SK-N-SH (cell line): ENCODE measurements at regions not wholly inside any gene's neighbourhood (a gene's known extent, or its start where the extent isn't known, plus 50 kb on each side); places are given as distances from the start of the nearest gene placed in this dataset.
A peak's percentile ranks its signal among the peaks of the same experiment; 100 is the strongest.

ENCODE experiments used
- CTCF ChIA-PET: fragments of 300-600, 350-600 bp; formaldehyde crosslinking; extraction: SDS; loops from one replicate; lab custom pipeline; 2021; lab: Yijun Ruan, JAX
- POLR2A ChIA-PET: fragments of 350-600 bp; sonication (Branson Sonifier 250); formaldehyde crosslinking; extraction: SDS; loops from one replicate; lab custom pipeline; 2020; ENCODE audit warnings: antibody characterized with exemption, inconsistent platforms; lab: Yijun Ruan, JAX
- DNase-seq: peaks from one replicate; pipeline ENCODE4 v3.0.0; 2012
- H2AFZ ChIP-seq: fragments of 200-600 bp; sonication (generic); 2 replicates; pipeline ENCODE4 v1.8.1; 2016; ENCODE audit warnings: antibody characterized with exemption, mild to moderate bottlenecking, low read depth
- H3F3A ChIP-seq: fragments of 200-600 bp; sonication (generic); replicated peaks from 2 replicates; pipeline ENCODE3; 2016; ENCODE audit warnings: antibody characterized with exemption, mild to moderate bottlenecking; ENCODE audit not compliant: insufficient read depth
- H3K27ac ChIP-seq, 2 experiments: fragments of 200-500 bp in 1 of 2; fragments of 200-600 bp in 1 of 2; sonication (Bioruptor generic) in 1 of 2; sonication (generic), shearing (Covaris generic) in 1 of 2; 2 replicates each; pipeline versions ENCODE4 v1.5.1 to v1.6.1; 2014 to 2016; ENCODE audit warnings: low read depth in 2 of 2, inconsistent platforms in 1 of 2, low read length in 1 of 2, mild to moderate bottlenecking in 1 of 2, mixed read lengths in 1 of 2
- H3K27me3 ChIP-seq: fragments of 200-600 bp; sonication (generic), shearing (Covaris generic); 2 replicates; pipeline ENCODE4 v1.6.1; 2016; ENCODE audit warnings: mixed run types; ENCODE audit not compliant: insufficient read depth
- H3K36me3 ChIP-seq, 2 experiments: fragments of 200-500 bp in 1 of 2; fragments of 200-600 bp in 1 of 2; sonication (Bioruptor generic) in 1 of 2; sonication (generic) in 1 of 2; replicated peaks in 1 of 2; 2 replicates each; pipeline versions ENCODE3 to v1.5.1; 2014 to 2016; ENCODE audit warnings: low read length in 1 of 2, mild to moderate bottlenecking in 1 of 2; ENCODE audit not compliant: insufficient read depth in 2 of 2, control insufficient read depth in 1 of 2
- H3K4me1 ChIP-seq, 2 experiments: fragments of 200-500 bp in 1 of 2; fragments of 200-600 bp in 1 of 2; sonication (Bioruptor generic) in 1 of 2; sonication (generic), shearing (Covaris generic) in 1 of 2; 2 replicates each; pipeline versions ENCODE4 v1.5.1 to v1.6.1; 2014 to 2016; ENCODE audit warnings: low read depth in 1 of 2, low read length in 1 of 2, mixed run types in 1 of 2; ENCODE audit not compliant: insufficient read depth in 2 of 2, control insufficient read depth in 1 of 2
- H3K4me2 ChIP-seq: fragments of 200-600 bp; sonication (generic), shearing (Covaris generic); 2 replicates; pipeline ENCODE4 v1.6.1; 2017; ENCODE audit warnings: mixed run types
- H3K4me3 ChIP-seq, 2 experiments: fragments of 200-500 bp in 1 of 2; fragments of 200-600 bp in 1 of 2; sonication (Bioruptor generic) in 1 of 2; sonication (generic), shearing (Covaris generic) in 1 of 2; 2 replicates each; pipeline versions ENCODE4 v1.5.1 to v1.8.1; 2014 to 2016; ENCODE audit warnings: low read depth in 2 of 2, inconsistent platforms in 1 of 2, low read length in 1 of 2, mild to moderate bottlenecking in 1 of 2, mixed read lengths in 1 of 2, moderate library complexity in 1 of 2
- H3K79me2 ChIP-seq: fragments of 200-600 bp; sonication (generic); 2 replicates; pipeline ENCODE4 v1.8.1; 2017; ENCODE audit warnings: mild to moderate bottlenecking; ENCODE audit not compliant: insufficient read depth
- H3K9ac ChIP-seq: fragments of 200-600 bp; sonication (generic); 2 replicates; pipeline ENCODE4 v1.6.1; 2017; ENCODE audit warnings: mixed run types
- H3K9me2 ChIP-seq: fragments of 200-600 bp; sonication (generic); 2 replicates; pipeline ENCODE4 v1.6.1; 2017; ENCODE audit warnings: mixed run types
- H3K9me3 ChIP-seq: fragments of 200-600 bp; sonication (generic); 2 replicates; pipeline ENCODE4 v1.6.1; 2017; ENCODE audit warnings: mixed run types, mild to moderate bottlenecking, moderate library complexity
- H4K20me1 ChIP-seq: fragments of 200-600 bp; sonication (generic); 2 replicates; pipeline ENCODE4 v1.6.1; 2017; ENCODE audit warnings: mild to moderate bottlenecking, mixed run types; ENCODE audit not compliant: insufficient read depth
- CTCF ChIP-seq: fragments of 200-600 bp; sonication (generic); IDR thresholded peaks from 2 replicates; pipeline ENCODE4 v1.6.1; 2017; ENCODE audit warnings: antibody characterized with exemption, mild to moderate bottlenecking, moderate library complexity
- ELF1 ChIP-seq: IDR thresholded peaks from 2 replicates; pipeline ENCODE4 v1.4.0; 2012
- EP300 ChIP-seq, 2 experiments: IDR thresholded peaks; 2 replicates each; pipeline versions ENCODE4 v1.4.0 to v1.6.1; 2012; ENCODE audit warnings: borderline replicate concordance in 1 of 2, low read depth in 1 of 2, low read length in 1 of 2
- FOSL2 ChIP-seq: IDR thresholded peaks from 2 replicates; pipeline ENCODE4 v1.4.0; 2012; ENCODE audit warnings: low read depth, mild to moderate bottlenecking, moderate library complexity, borderline replicate concordance
- GATA2 ChIP-seq: sonication (generic); formaldehyde crosslinking; IDR thresholded peaks from 2 replicates; pipeline ENCODE4 v1.5.0; 2020; ENCODE audit warnings: mild to moderate bottlenecking, missing genetic modification reagents
- JUND ChIP-seq: IDR thresholded peaks from 2 replicates; pipeline ENCODE4 v1.4.0; 2012
- RAD21 ChIP-seq: IDR thresholded peaks from 2 replicates; pipeline ENCODE4 v1.6.1; 2012; ENCODE audit warnings: mild to moderate bottlenecking, low read length
- RCOR1 ChIP-seq: fragments of 150-350 bp; IDR thresholded peaks from 2 replicates; pipeline ENCODE4 v1.6.1; 2017; ENCODE audit warnings: antibody characterized with exemption, low read length
- RFX5 ChIP-seq: IDR thresholded peaks from 2 replicates; pipeline ENCODE4 v1.6.1; 2012; ENCODE audit warnings: mild to moderate bottlenecking, improper control_type of control experiment, low read length
- RXRA ChIP-seq: IDR thresholded peaks from 2 replicates; pipeline ENCODE4 v1.4.0; 2012; ENCODE audit warnings: low read depth, mild to moderate bottlenecking, borderline replicate concordance
- SMC3 ChIP-seq: IDR thresholded peaks from 2 replicates; pipeline ENCODE4 v1.6.1; 2012; ENCODE audit warnings: low read depth, low read length, improper control_type of control experiment
- TEAD4 ChIP-seq: IDR thresholded peaks from 2 replicates; pipeline ENCODE4 v1.4.0; 2012; ENCODE audit warnings: mild to moderate bottlenecking, borderline replicate concordance; ENCODE audit not compliant: insufficient read depth
- YY1 ChIP-seq: IDR thresholded peaks from 2 replicates; pipeline ENCODE4 v1.4.0; 2012; ENCODE audit warnings: low read depth, mild to moderate bottlenecking
- ZBTB33 ChIP-seq: IDR thresholded peaks from 2 replicates; pipeline ENCODE4 v1.4.0; 2012; ENCODE audit warnings: low read depth, borderline replicate concordance
- WGBS: methylation state at CpG from one replicate; pipeline ENCODE4 v1.1.6; 2017; ENCODE audit warnings: low lambda C conversion rate; 5-methylcytosine and 5-hydroxymethylcytosine counted together
- TF ChIP-seq, protein P1 (sequence below): fragments of 150-350 bp; IDR thresholded peaks from 2 replicates; pipeline ENCODE4 v1.6.1; 2016; ENCODE audit warnings: mild to moderate bottlenecking, low read depth, low read length
- TF ChIP-seq, protein P2 (sequence below): IDR thresholded peaks from 2 replicates; pipeline ENCODE4 v1.6.1; 2012; ENCODE audit warnings: mild to moderate bottlenecking, low read depth, low read length, moderate library complexity
- TF ChIP-seq, protein P3 (sequence below): IDR thresholded peaks from 2 replicates; pipeline ENCODE4; 2012

DNA sequence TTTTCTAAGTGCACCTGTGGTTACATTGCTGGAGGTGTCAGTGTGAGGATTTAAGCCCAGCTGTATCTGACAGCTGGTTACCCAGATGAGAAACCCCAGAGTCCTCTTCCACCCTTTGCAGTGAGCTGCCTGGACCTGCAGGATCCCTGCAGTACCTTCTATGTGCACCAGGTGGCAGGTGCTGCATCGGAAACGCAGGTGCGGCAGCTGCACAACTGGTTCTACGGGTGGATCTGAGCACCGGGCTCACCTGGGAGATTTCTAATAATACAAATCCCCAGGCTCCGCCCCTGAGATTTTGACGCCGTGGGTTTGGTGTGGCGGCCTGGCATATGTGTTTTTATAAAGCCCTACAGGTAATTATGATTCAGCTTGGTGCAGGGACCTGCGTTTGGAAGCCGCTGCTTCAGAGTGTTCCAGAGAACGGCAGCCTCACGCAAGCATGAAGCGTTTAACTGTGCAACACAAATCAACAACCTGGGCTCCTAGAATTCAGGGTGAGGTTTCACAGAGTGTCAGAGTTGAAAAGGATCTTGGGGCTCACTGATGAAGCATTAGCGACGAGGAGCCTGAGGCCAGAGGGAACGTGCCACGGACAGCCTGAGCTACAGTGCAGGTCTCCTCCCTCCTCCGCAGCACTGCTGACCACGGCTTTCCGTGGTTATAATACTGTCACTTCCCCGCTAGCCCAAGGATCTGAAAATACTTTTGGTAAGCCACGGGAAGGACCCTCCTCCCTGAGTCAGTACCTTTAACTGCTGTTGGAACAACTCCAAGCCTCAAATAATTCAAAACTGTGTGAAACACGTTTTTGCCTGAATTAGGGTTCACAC lies 96.7 kb upstream of the TRABD2B start:
- H4K20me1 ChIP-seq = no peaks in the 10 kb centered on the region
- H3K27me3 ChIP-seq = peaks cover 15% of the 10 kb centered on the region
- H3K4me2 ChIP-seq = peak overlapping the region; percentile 37; the same call in 1 of the 2 replicates
- peak overlapping the region; percentile 7 to 44; a peak in 2 of 4 replicates for H3K4me3 ChIP-seq
- POLR2A ChIA-PET = no interaction called here
- peak; percentile 85 for DNase-seq
- H3K27ac ChIP-seq = no peak overlapping the region
- no peak for TF ChIP-seq ELF1
- no peak for TF ChIP-seq FOSL2
- no peak for TF ChIP-seq JUND
- no peak for TF ChIP-seq RCOR1
- TF ChIP-seq TEAD4 = no peak
- peak; percentile 69 for TF ChIP-seq RAD21
- peak; percentile 71 for TF ChIP-seq CTCF
- TF ChIP-seq, protein P1, sequence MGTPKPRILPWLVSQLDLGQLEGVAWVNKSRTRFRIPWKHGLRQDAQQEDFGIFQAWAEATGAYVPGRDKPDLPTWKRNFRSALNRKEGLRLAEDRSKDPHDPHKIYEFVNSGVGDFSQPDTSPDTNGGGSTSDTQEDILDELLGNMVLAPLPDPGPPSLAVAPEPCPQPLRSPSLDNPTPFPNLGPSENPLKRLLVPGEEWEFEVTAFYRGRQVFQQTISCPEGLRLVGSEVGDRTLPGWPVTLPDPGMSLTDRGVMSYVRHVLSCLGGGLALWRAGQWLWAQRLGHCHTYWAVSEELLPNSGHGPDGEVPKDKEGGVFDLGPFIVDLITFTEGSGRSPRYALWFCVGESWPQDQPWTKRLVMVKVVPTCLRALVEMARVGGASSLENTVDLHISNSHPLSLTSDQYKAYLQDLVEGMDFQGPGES = no peak
- no peak for TF ChIP-seq RFX5
- peak; percentile 67 for TF ChIP-seq SMC3
- TF ChIP-seq ZBTB33 = no peak
- H3K4me1 ChIP-seq = peaks cover 0 to 3% of the 10 kb centered on the region in 2 experiments; a peak in 1 of 4 replicates
- H3K9me2 ChIP-seq = no peaks in the 10 kb centered on the region
- no peaks in the 10 kb centered on the region for H3K9me3 ChIP-seq
- no peaks in the 10 kb centered on the region for H3K36me3 ChIP-seq
- H3K9ac ChIP-seq = no peak overlapping the region
- CTCF ChIA-PET = interaction anchor here (0.7 to 4.5 kb wide), 41 partner anchors 8 to 433 kb away, joined by 3 to 57 read pairs (median 4); no protein-coding TSS in a partner anchor
- H3F3A ChIP-seq = no peaks in the 10 kb centered on the region
- no peak overlapping the region for H2AFZ ChIP-seq
- 6% methylated on average over 20 of the region's 24 CpGs for WGBS
- no peaks in the 10 kb centered on the region for H3K79me2 ChIP-seq

GRCh38 chr1:48093147-48093546 lies 96.0 kb upstream of the TRABD2B start:
- Histone ChIP-seq H2AFZ (no peak overlapping the region), H3K27me3 (peaks cover 14% of the 10 kb centered on the region), H3K79me2 (no peaks in the 10 kb centered on the region), H3K4me1 (peaks cover 0 to 3% of the 10 kb centered on the region in 2 experiments; a peak in 1 of 4 replicates), H3K9me2 (no peaks in the 10 kb centered on the region), H3K9me3 (no peaks in the 10 kb centered on the region), H3K36me3 (no peaks in the 10 kb centered on the region), H3K4me3 (no peak overlapping the region), H3K9ac (no peak overlapping the region), H3F3A (no peaks in the 10 kb centered on the region), H3K27ac (no peak overlapping the region), H3K4me2 (no peak overlapping the region), H4K20me1 (no peaks in the 10 kb centered on the region)
- no peak for DNase-seq
- whole genome bisulfite sequencing = 30% methylated on average over 8 of the region's 8 CpGs
- ChIA-PET CTCF (interaction anchor here (0.8 to 4.5 kb wide), 36 partner anchors 9 to 434 kb away, joined by 3 to 57 read pairs (median 4); no protein-coding TSS in a partner anchor), POLR2A (no interaction called here)
- TF ChIP-seq, protein P2, sequence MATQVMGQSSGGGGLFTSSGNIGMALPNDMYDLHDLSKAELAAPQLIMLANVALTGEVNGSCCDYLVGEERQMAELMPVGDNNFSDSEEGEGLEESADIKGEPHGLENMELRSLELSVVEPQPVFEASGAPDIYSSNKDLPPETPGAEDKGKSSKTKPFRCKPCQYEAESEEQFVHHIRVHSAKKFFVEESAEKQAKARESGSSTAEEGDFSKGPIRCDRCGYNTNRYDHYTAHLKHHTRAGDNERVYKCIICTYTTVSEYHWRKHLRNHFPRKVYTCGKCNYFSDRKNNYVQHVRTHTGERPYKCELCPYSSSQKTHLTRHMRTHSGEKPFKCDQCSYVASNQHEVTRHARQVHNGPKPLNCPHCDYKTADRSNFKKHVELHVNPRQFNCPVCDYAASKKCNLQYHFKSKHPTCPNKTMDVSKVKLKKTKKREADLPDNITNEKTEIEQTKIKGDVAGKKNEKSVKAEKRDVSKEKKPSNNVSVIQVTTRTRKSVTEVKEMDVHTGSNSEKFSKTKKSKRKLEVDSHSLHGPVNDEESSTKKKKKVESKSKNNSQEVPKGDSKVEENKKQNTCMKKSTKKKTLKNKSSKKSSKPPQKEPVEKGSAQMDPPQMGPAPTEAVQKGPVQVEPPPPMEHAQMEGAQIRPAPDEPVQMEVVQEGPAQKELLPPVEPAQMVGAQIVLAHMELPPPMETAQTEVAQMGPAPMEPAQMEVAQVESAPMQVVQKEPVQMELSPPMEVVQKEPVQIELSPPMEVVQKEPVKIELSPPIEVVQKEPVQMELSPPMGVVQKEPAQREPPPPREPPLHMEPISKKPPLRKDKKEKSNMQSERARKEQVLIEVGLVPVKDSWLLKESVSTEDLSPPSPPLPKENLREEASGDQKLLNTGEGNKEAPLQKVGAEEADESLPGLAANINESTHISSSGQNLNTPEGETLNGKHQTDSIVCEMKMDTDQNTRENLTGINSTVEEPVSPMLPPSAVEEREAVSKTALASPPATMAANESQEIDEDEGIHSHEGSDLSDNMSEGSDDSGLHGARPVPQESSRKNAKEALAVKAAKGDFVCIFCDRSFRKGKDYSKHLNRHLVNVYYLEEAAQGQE = no peak
- TF ChIP-seq YY1 (no peak), EP300 (IDR thresholded peaks at IDR 0.05; ENCODE audit: borderline replicate concordance in 1 of 2, low read depth in 1 of 2, low read length in 1 of 2) (no peak), JUND (no peak), RFX5 (no peak), GATA2 (CRISPR knock-in tag) (no peak), RXRA (no peak)
- TF ChIP-seq, protein P3, sequence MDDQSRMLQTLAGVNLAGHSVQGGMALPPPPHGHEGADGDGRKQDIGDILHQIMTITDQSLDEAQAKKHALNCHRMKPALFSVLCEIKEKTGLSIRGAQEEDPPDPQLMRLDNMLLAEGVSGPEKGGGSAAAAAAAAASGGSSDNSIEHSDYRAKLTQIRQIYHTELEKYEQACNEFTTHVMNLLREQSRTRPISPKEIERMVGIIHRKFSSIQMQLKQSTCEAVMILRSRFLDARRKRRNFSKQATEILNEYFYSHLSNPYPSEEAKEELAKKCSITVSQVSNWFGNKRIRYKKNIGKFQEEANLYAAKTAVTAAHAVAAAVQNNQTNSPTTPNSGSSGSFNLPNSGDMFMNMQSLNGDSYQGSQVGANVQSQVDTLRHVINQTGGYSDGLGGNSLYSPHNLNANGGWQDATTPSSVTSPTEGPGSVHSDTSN = no peak
